A549 (cell line): ENCODE measurements at regions not wholly inside any gene's neighbourhood (a gene's known extent, or its start where the extent isn't known, plus 50 kb on each side); places are given as distances from the start of the nearest gene placed in this dataset.

Experiments used
- ATAC-seq, 2 experiments: fragments of 200-7000 bp in 1 of 2; fragments of >200 bp in 1 of 2; cut with Nextera tagmentation in 1 of 2; cut with Tn5 transposase in 1 of 2; 3 replicates each; pipeline versions ENCODE4 v1.8.0 to v1.9.1; 2018 to 2020; ENCODE audit warnings: mild to moderate bottlenecking in 1 of 2, moderate library complexity in 1 of 2
- CTCF ChIA-PET: fragments of 300-600 bp; sonication (Branson Sonifier 250); formaldehyde crosslinking; extraction: SDS; loops from one replicate; lab custom pipeline; 2021; ENCODE audit warnings: antibody characterized with exemption, inconsistent platforms; lab: Yijun Ruan, JAX
- POLR2A ChIA-PET: fragments of 350-600 bp; formaldehyde crosslinking; extraction: SDS; loops from one replicate; lab custom pipeline; 2021; ENCODE audit warnings: antibody characterized with exemption, inconsistent platforms; lab: Yijun Ruan, JAX
- DNase-seq, 2 experiments: peaks; one replicate each; pipeline versions ENCODE4 v3.0.0 to v3.0.0-alpha.2; 2011 to 2016; ENCODE audit warnings: low read depth in 1 of 2, low spot score in 1 of 2
- FAIRE-seq: peaks from 2 replicates; lab custom pipeline; 2011; peaks lifted over from hg19 to GRCh38; lab: Jason Lieb, UNC
- H3K27ac ChIP-seq, 2 experiments: fragments of >200 bp; sonication (Bioruptor Twin); formaldehyde crosslinking; 3 replicates each; pipeline ENCODE4 v1.5.1; 2016 to 2017
- H3K4me1 ChIP-seq: fragments of >200 bp; sonication (Bioruptor Twin); formaldehyde crosslinking; 3 replicates; pipeline ENCODE4 v1.6.1; 2016
- H3K4me2 ChIP-seq: fragments of >200 bp; sonication (Bioruptor Twin); formaldehyde crosslinking; 3 replicates; pipeline ENCODE4 v1.6.1; 2016
- H3K4me3 ChIP-seq: fragments of >200 bp; sonication (Bioruptor Twin); formaldehyde crosslinking; 3 replicates; pipeline ENCODE4 v1.5.1; 2016
- H3K9me3 ChIP-seq: fragments of >200 bp; sonication (Bioruptor Twin); formaldehyde crosslinking; 3 replicates; pipeline ENCODE4 v1.6.1; 2016
- BCL3 ChIP-seq: fragments of >200 bp; sonication (Bioruptor Twin); formaldehyde crosslinking; IDR thresholded peaks from 3 replicates; pipeline ENCODE4 v1.6.1; 2016
- BHLHE40 ChIP-seq: IDR thresholded peaks from 2 replicates; pipeline ENCODE4 v1.6.1; 2012; ENCODE audit warnings: low read depth, low read length, inconsistent platforms
- CBX2 ChIP-seq: fragments of 200-600 bp; sonication (generic); IDR thresholded peaks from 2 replicates; pipeline ENCODE4 v1.6.1; 2016; ENCODE audit warnings: low read depth, mild to moderate bottlenecking, borderline replicate concordance
- CBX8 ChIP-seq: fragments of 200-600 bp; sonication (generic); IDR thresholded peaks from 2 replicates; pipeline ENCODE4 v1.6.1; 2016
- CHD2 ChIP-seq: fragments of 150-350 bp; IDR thresholded peaks from 2 replicates; pipeline ENCODE4 v1.6.1; 2014; ENCODE audit warnings: low read length; ENCODE audit not compliant: partially characterized antibody
- E2F6 ChIP-seq: IDR thresholded peaks from 2 replicates; pipeline ENCODE4 v1.6.1; 2012; ENCODE audit warnings: low read depth, borderline replicate concordance
- EHF ChIP-seq: fragments of 250-450 bp; sonication (Bioruptor Pico); IDR thresholded peaks from 2 replicates; pipeline ENCODE4 v1.5.0; 2020; ENCODE audit warnings: mild to moderate bottlenecking
- ELK1 ChIP-seq: fragments of 150-350 bp; IDR thresholded peaks from 2 replicates; pipeline ENCODE4 v1.6.1; 2014; ENCODE audit warnings: low read depth, mild to moderate bottlenecking, low read length
- FOXS1 ChIP-seq: fragments of 250-450 bp; sonication (Bioruptor Pico); IDR thresholded peaks from 2 replicates; pipeline ENCODE4 v1.5.0; 2020; ENCODE audit warnings: mild to moderate bottlenecking, moderate library complexity
- HES2 ChIP-seq: fragments of >200 bp; sonication (Bioruptor Twin); formaldehyde crosslinking; IDR thresholded peaks from 2 replicates; pipeline ENCODE4 v1.6.1; 2016
- HOXA7 ChIP-seq: fragments of 250-450 bp; sonication (Bioruptor Pico); IDR thresholded peaks from 2 replicates; pipeline ENCODE4 v1.5.0; 2020; ENCODE audit warnings: mild to moderate bottlenecking, moderate library complexity
- HOXB13 ChIP-seq: fragments of 250-450 bp; sonication (Bioruptor Pico); IDR thresholded peaks from 2 replicates; pipeline ENCODE4 v1.5.0; 2020; ENCODE audit warnings: low read depth, mild to moderate bottlenecking, moderate library complexity
- HOXB5 ChIP-seq: fragments of 250-450 bp; sonication (Bioruptor Pico); IDR thresholded peaks from 2 replicates; pipeline ENCODE4 v1.5.0; 2020; ENCODE audit warnings: mild to moderate bottlenecking, moderate library complexity
- KDM1A ChIP-seq: fragments of 200-600 bp; sonication (generic); IDR thresholded peaks from 2 replicates; pipeline ENCODE4 v1.6.1; 2016; ENCODE audit warnings: low read depth, mild to moderate bottlenecking
- NFE2L2 ChIP-seq: fragments of 150-350 bp; conservative IDR thresholded peaks from 2 replicates; pipeline ENCODE4 v1.6.1; 2014; ENCODE audit warnings: low read length
- NR3C1 ChIP-seq: fragments of >200 bp; sonication (Bioruptor Twin); formaldehyde crosslinking; IDR thresholded peaks from 3 replicates; pipeline ENCODE4 v1.6.1; 2017
- PBX3 ChIP-seq: IDR thresholded peaks from 2 replicates; pipeline ENCODE4 v1.6.1; 2012
- PHF8 ChIP-seq: fragments of 200-600 bp; sonication (generic); IDR thresholded peaks from 2 replicates; pipeline ENCODE4 v1.6.1; 2016; ENCODE audit warnings: low read depth, mild to moderate bottlenecking, antibody characterized with exemption, moderate library complexity, borderline replicate concordance
- REST ChIP-seq: fragments of 200-600 bp; sonication (generic); IDR thresholded peaks from 2 replicates; pipeline ENCODE4 v1.6.1; 2016; ENCODE audit warnings: antibody characterized with exemption, mild to moderate bottlenecking, moderate library complexity
- RFX5 ChIP-seq: fragments of 450-650 bp; IDR thresholded peaks from 2 replicates; pipeline ENCODE4 v1.7.1; 2014; ENCODE audit warnings: antibody characterized with exemption, mild to moderate bottlenecking, moderate library complexity
- SMC3 ChIP-seq: fragments of >200 bp; sonication (Bioruptor Twin); formaldehyde crosslinking; IDR thresholded peaks from 3 replicates; pipeline ENCODE4 v1.6.1; 2018; ENCODE audit warnings: inconsistent platforms
- USF2 ChIP-seq: fragments of 450-650 bp; IDR thresholded peaks from 2 replicates; pipeline ENCODE4 v1.6.1; 2014; ENCODE audit warnings: antibody characterized with exemption
- ZC3H11A ChIP-seq: fragments of 450-650 bp; IDR thresholded peaks from 2 replicates; pipeline ENCODE4 v1.6.1; 2014; ENCODE audit warnings: antibody characterized with exemption, mild to moderate bottlenecking
- ZNF302 ChIP-seq: fragments of 250-450 bp; sonication (Bioruptor Pico); IDR thresholded peaks from 2 replicates; pipeline ENCODE4 v1.9.0; 2021; ENCODE audit warnings: inconsistent platforms, mild to moderate bottlenecking, moderate library complexity
- WGBS: methylation state at CpG from one replicate; pipeline ENCODE4 v1.1.6; 2017; ENCODE audit errors: missing lambda C conversion rate; 5-methylcytosine and 5-hydroxymethylcytosine counted together

- no peak for FAIRE-seq
- H3K27ac ChIP-seq, result no peak overlapping the region
- ChIA-PET POLR2A (no interaction called here), CTCF (interaction anchor here (2.0 kb wide), 1 partner anchor 10 kb away, joined by 5 read pairs; no protein-coding TSS in a partner anchor)
- DNase-seq, result no peak
- WGBS, result 2% methylated on average over 4 of the region's 4 CpGs
- no peak for ATAC-seq
- no peaks in the 10 kb centered on the region for H3K4me1 ChIP-seq
- no peaks in the 10 kb centered on the region for H3K9me3 ChIP-seq
- H3K4me2 ChIP-seq, result no peak overlapping the region
- no peak for TF ChIP-seq CBX2
- no peak overlapping the region for H3K4me3 ChIP-seq
These were observed 382.9 kb downstream of the MAT2B start for GRCh38 chr5:163888366-163888765.

GRCh38 chr5:163889369-163889768 lies 383.9 kb downstream of the MAT2B start:
- no peak overlapping the region for H3K27ac ChIP-seq
- CTCF ChIA-PET, result interaction anchor here (2.0 kb wide), 1 partner anchor 9 kb away, joined by 5 read pairs; no protein-coding TSS in a partner anchor
- no peak overlapping the region for H3K4me2 ChIP-seq
- H3K4me1 ChIP-seq, result no peaks in the 10 kb centered on the region
- TF ChIP-seq HOXB13 (CRISPR knock-in tag) (no peak), ZNF302 (CRISPR knock-in tag) (no peak), CHD2 (no peak), BHLHE40 (no peak), HES2 (no peak), FOXS1 (CRISPR knock-in tag) (no peak), PHF8 (no peak)
- FAIRE-seq (no peak), DNase-seq (no peak), ATAC-seq (no peak)
- POLR2A ChIA-PET, result no interaction called here
- H3K9me3 ChIP-seq, result no peaks in the 10 kb centered on the region
- no peak overlapping the region for H3K4me3 ChIP-seq

- no peak for ATAC-seq
- CTCF ChIA-PET, result no interaction called here
These were observed 384.8 kb downstream of the MAT2B start for GRCh38 chr5:163890261-163890660.

GRCh38 chr5:163893281-163893680 lies 387.9 kb downstream of the MAT2B start:
- Histone ChIP-seq H3K9me3 (no peaks in the 10 kb centered on the region), H3K4me1 (no peaks in the 10 kb centered on the region), H3K27ac (no peak overlapping the region), H3K4me2 (no peak overlapping the region), H3K4me3 (no peak overlapping the region)
- no peak for DNase-seq
- no peak for FAIRE-seq
- WGBS, result 22% methylated on average over 2 of the region's 2 CpGs
- ATAC-seq, result no peak
- ChIA-PET POLR2A (no interaction called here), CTCF (no interaction called here)
- TF ChIP-seq PHF8, result no peak
- no peak for TF ChIP-seq HOXB5 (CRISPR knock-in tag)
- TF ChIP-seq CHD2, result no peak
- no peak for TF ChIP-seq NR3C1
- TF ChIP-seq REST, result no peak
- TF ChIP-seq PBX3, result no peak
- TF ChIP-seq KDM1A, result no peak
- no peak for TF ChIP-seq HOXA7 (CRISPR knock-in tag)
- no peak for TF ChIP-seq ELK1
- no peak for TF ChIP-seq BCL3
- no peak for TF ChIP-seq E2F6
- no peak for TF ChIP-seq USF2
- no peak for TF ChIP-seq ZC3H11A
- no peak for TF ChIP-seq CBX8
- TF ChIP-seq SMC3, result no peak

More at GRCh38 chr5:163890261-163890660, 384.8 kb downstream of the MAT2B start:
- Histone ChIP-seq H3K4me3 (no peak overlapping the region), H3K4me2 (no peak overlapping the region), H3K4me1 (no peaks in the 10 kb centered on the region), H3K27ac (no peak overlapping the region), H3K9me3 (no peaks in the 10 kb centered on the region)
- no peak for DNase-seq
- WGBS, result 5% methylated on average over 2 of the region's 2 CpGs
- no peak for FAIRE-seq
- TF ChIP-seq NFE2L2 (no peak), BHLHE40 (no peak), EHF (CRISPR knock-in tag) (no peak), RFX5 (no peak), CBX2 (no peak)
- POLR2A ChIA-PET, result no interaction called here
